HL-60 (cell line): ENCODE measurements at regions not wholly inside any gene's neighbourhood (a gene's known extent, or its start where the extent isn't known, plus 50 kb on each side); places are given as distances from the start of the nearest gene placed in this dataset.

ENCODE experiments used
- DNase-seq, 2 experiments: peaks; one replicate each; pipeline ENCODE4 v3.0.0-alpha.2; 2010 to 2020; ENCODE audit warnings: low read depth in 1 of 2, low spot score in 1 of 2
- H3K27ac ChIP-seq: fragments of 250-450 bp; sonication (Bioruptor Pico); replicated peaks from 2 replicates; pipeline ENCODE4 v1.5.1; 2020; ENCODE audit warnings: mild to moderate bottlenecking, moderate library complexity
- H3K27me3 ChIP-seq: fragments of 250-450 bp; sonication (Bioruptor Pico); 2 replicates; pipeline ENCODE4 v1.5.1; 2021; ENCODE audit warnings: mild to moderate bottlenecking, moderate library complexity; ENCODE audit not compliant: insufficient read depth, poor library complexity, severe bottlenecking
- H3K4me3 ChIP-seq: replicated peaks from 2 replicates; pipeline ENCODE4 v1.5.1; 2011; ENCODE audit warnings: mild to moderate bottlenecking, control low read depth, low read length; ENCODE audit not compliant: insufficient read depth
- CTCF ChIP-seq: IDR thresholded peaks from one replicate; pipeline ENCODE4 v1.5.1; 2011; ENCODE audit warnings: low read length, control low read depth, inconsistent platforms; ENCODE audit not compliant: insufficient read depth
- GABPA ChIP-seq: IDR thresholded peaks from 2 replicates; pipeline ENCODE4 v1.6.1; 2012; ENCODE audit warnings: low read depth
- POLR2AphosphoS5 ChIP-seq: IDR thresholded peaks from 2 replicates; pipeline ENCODE4 v1.6.1; 2012; ENCODE audit warnings: low read depth
- REST ChIP-seq: IDR thresholded peaks from 2 replicates; pipeline ENCODE4 v1.6.1; 2012; ENCODE audit warnings: low read depth; ENCODE audit not compliant: insufficient replicate concordance
- SPI1 ChIP-seq: IDR thresholded peaks from 2 replicates; pipeline ENCODE4 v1.6.1; 2012; ENCODE audit warnings: low read depth, mild to moderate bottlenecking, borderline replicate concordance

- DNase-seq = no peak
- TF ChIP-seq CTCF (no peak), GABPA (no peak), POLR2AphosphoS5 (no peak), REST (no peak), SPI1 (no peak)
- Histone ChIP-seq H3K27ac (no peak overlapping the region), H3K27me3 (no peaks in the 10 kb centered on the region), H3K4me3 (no peak overlapping the region)
Measured at GRCh38 chr17:77516902-77517301, 376.1 kb downstream of the SEC14L1 start.

- no peaks in the 10 kb centered on the region for H3K27me3 ChIP-seq
- no peak for DNase-seq
Measured at GRCh38 chr17:77521076-77521475, 380.3 kb downstream of the SEC14L1 start.

GRCh38 chr17:77523540-77523939 lies 382.8 kb downstream of the SEC14L1 start:
- no peak overlapping the region for H3K4me3 ChIP-seq
- TF ChIP-seq POLR2AphosphoS5 (no peak), CTCF (no peak), REST (no peak), GABPA (no peak), SPI1 (no peak)
- no peak for DNase-seq
- H3K27ac ChIP-seq = no peak overlapping the region
- peaks cover 6% of the 10 kb centered on the region for H3K27me3 ChIP-seq

More at GRCh38 chr17:77521076-77521475, 380.3 kb downstream of the SEC14L1 start:
- no peak overlapping the region for H3K4me3 ChIP-seq
- no peak for TF ChIP-seq GABPA
- TF ChIP-seq REST = no peak
- TF ChIP-seq CTCF = no peak
- no peak for TF ChIP-seq SPI1
- TF ChIP-seq POLR2AphosphoS5 = no peak
- H3K27ac ChIP-seq = no peak overlapping the region
